ENCODE measurements at regions not wholly inside any gene's neighbourhood (a gene's known extent, or its start where the extent isn't known, plus 50 kb on each side); places are given as distances from the start of the nearest gene placed in this dataset.

- Histone ChIP-seq H3K4me2 (ENCODE audit: insufficient read depth, low read length) (no peak overlapping the region), H2AFZ (ENCODE audit: low read depth, low read length) (no peak overlapping the region), H3K79me2 (ENCODE audit: control insufficient read depth, insufficient read depth, low read length) (no peaks in the 10 kb centered on the region), H3K9ac (ENCODE audit: insufficient read depth in 1 of 2, low read depth in 2 of 2, low read length in 2 of 2) (no peak overlapping the region), H3K4me3 (no peak overlapping the region), H3K27ac (ENCODE audit: extremely low read depth, low read depth, low read length) (no peak overlapping the region), H3K27me3 (ENCODE audit: control insufficient read depth in 2 of 2, insufficient read depth in 2 of 2, low read length in 2 of 2) (no peaks in the 10 kb centered on the region), H3K4me1 (replicated peaks in 1 of 2; ENCODE audit: control insufficient read depth in 2 of 2, insufficient read depth in 2 of 2, low read length in 2 of 2) (no peaks in the 10 kb centered on the region), H4K20me1 (replicated peaks; ENCODE audit: control insufficient read depth, insufficient read depth, low read length) (no peaks in the 10 kb centered on the region), H3K9me1 (ENCODE audit: control insufficient read depth, insufficient read depth, low read length) (no peaks in the 10 kb centered on the region), H3K36me3 (ENCODE audit: control insufficient read depth, insufficient read depth, low read length) (no peaks in the 10 kb centered on the region), H3K9me3 (replicated peaks; ENCODE audit: control insufficient read depth, insufficient read depth, low read depth, low read length) (no peaks in the 10 kb centered on the region)
- intact Hi-C loops (cut with micrococcal nuclease): no loop called here
- in situ Hi-C loops (cut with MboI): no loop called here
- no peak for FAIRE-seq
- POLR2A ChIA-PET: no interaction called here
- TF ChIP-seq ZNF583 (CRISPR knock-in tag; IDR thresholded peaks at IDR 0.05) (no peak), RBM34 (IDR thresholded peaks at IDR 0.05; ENCODE audit: borderline replicate concordance, insufficient read depth, low read length) (no peak), ZNF224 (CRISPR knock-in tag; IDR thresholded peaks at IDR 0.05) (no peak), RB1 (IDR thresholded peaks at IDR 0.05; ENCODE audit: low read depth) (no peak), RFX5 (IDR thresholded peaks at IDR 0.05; ENCODE audit: low read depth, low read length) (no peak), TCF15 (CRISPR knock-in tag; IDR thresholded peaks at IDR 0.05) (no peak), BCOR (IDR thresholded peaks at IDR 0.05) (no peak), XRCC5 (IDR thresholded peaks at IDR 0.05; ENCODE audit: low read depth, low read length) (no peak), ZNF696 (CRISPR knock-in tag; conservative IDR thresholded peaks at IDR 0.05) (no peak), BACH1 (tag; IDR thresholded peaks at IDR 0.05) (no peak), HNRNPLL (IDR thresholded peaks at IDR 0.05; ENCODE audit: low read depth, low read length, poor library complexity, severe bottlenecking) (no peak), NONO (IDR thresholded peaks at IDR 0.05; ENCODE audit: low read depth in 2 of 2, low read length in 1 of 2) (no peak), SMAD2 (IDR thresholded peaks at IDR 0.05; ENCODE audit: low read depth, low read length) (no peak)
- no peak for ATAC-seq
- 0% methylated on average over 2 of the region's 2 CpGs for WGBS (ENCODE audit: insufficient coverage, low coverage, missing lambda C conversion rate)
- CTCF ChIA-PET (ENCODE audit: low intra/inter-chr PET ratio): no interaction called here
- DNase-seq (ENCODE audit: extremely low read depth in 1 of 4, low spot score in 3 of 4): no peak
- BruUV-seq (replicated peaks): no TSS peak
Measured at GRCh38 chr15:52943746-52944145, 153.6 kb upstream of the ONECUT1 start.
